GM21576 (cell line): ENCODE measurements at regions not wholly inside any gene's neighbourhood (a gene's known extent, or its start where the extent isn't known, plus 50 kb on each side); places are given as distances from the start of the nearest gene placed in this dataset.
A peak's percentile ranks its signal among the peaks of the same experiment; 100 is the strongest.

ENCODE experiments used
- ATAC-seq: cut with Tn5 transposase; IDR thresholded peaks from one replicate; pipeline ENCODE4 v1.9.1; 2021; ENCODE audit warnings: mild to moderate bottlenecking, moderate library complexity; ENCODE audit not compliant: unreplicated experiment

DNA sequence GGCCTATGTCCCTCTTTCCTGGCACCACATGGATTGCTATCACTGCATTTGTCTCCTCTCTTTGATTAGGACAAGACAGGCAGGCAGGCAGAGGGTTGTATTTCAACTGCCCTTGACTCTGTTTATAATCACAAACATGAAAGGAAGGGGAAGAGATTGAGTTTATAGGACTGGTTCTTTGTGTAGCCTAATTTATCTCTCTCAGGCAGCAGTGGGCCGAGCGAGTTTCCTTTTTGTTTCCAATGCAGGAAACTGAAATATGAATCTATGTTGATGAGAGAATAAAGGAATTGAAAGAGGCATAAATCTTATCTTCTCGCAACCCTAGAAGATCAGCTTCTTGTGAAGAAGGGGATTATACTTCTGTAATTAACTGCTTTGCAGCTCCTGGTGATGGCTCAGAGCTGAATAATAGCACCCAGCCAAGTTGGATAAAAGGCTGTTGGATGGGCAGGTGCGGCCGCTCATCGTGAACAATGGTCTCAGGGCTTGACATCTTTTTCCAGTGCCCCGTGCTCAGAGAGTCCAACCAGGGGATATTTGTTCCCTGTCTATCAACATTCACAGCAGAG, 80.6 kb upstream of the SYT13 start:
- ATAC-seq, result no peak

DNA sequence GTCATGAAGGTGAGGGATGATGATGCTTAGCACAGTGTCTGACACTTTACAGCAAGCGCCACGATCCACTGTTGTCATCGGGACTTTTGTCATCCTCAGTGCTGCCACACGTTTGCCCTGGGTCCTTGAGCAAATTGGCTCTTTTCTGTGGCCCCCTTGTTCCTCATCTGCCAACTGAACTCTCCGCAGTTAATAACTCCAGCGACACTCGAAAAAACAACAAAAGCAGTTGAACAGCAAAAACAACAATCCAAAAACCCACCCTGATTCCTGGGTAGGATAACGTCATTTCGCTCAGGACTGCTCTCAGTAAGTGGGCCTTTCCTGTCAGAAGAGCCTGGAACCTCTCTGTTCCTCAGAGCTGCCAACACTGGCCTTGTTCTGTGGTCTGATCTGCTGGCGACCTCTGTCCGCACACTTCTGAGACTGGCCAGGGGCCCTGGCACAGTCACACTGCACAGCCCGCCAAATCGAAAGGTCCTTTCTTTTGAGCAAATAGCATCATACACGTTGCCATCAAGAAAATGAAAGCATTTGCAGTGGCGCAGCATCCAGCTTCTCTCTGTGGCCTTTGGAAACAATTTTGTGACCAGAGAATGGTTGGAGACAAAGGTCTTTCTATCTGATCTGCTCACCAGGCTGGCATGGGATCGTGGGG, 79.9 kb upstream of the SYT13 start:
- no peak for ATAC-seq

DNA sequence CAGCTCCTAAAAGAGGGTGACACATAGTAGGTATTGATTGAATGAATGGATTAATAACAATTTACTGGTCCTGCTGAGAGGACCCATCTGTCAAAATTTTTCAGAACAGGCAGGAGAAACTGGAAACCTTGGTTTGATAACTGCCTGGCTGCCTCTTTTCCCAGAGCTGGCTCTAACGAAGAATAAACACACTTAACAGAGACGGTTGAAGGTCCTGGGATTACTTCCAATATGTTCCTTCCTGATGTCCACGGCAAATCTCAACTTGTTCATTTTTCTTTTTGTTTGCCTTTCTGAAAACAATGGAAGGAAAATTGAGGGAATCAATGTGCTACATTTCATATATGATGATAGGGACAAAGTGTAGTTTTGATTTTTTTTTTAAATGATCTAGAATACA, 76.5 kb upstream of the SYT13 start:
- ATAC-seq, result no peak

DNA sequence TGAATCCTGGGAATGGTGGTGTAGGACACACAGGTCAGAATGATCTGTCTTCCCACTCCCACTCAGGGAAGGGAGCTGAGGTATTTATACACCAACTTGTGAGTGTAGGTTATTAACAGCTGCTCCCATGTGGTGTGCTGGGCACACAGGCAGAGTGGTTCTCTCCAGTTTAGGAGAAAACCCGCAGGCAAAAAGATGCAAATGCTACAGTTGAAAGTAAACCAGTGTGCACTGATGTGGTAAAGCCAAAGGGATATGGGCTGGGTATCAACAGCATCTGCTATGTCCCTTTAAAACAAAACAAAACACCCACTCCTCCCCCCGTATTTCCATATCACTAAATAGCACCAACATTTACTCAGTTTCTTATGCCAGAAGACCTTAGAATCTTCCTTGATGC, 75.4 kb upstream of the SYT13 start:
- no peak for ATAC-seq

DNA sequence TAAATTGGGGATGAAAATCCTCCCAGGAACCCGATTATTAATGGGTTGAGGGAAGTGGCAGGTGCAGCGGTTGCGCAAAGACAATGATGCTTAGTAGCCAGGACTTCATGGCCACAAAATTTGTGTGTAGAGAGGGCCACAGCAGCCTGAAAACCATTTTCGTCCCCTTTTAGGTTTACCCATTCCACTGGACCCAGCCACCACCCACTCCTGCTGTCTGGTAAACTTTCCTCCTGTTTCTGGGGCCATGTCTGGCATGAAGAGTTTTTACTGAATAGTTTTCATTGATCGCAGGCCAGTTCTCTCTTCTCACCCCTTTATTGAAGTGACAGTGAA, 69.5 kb upstream of the SYT13 start:
- no peak for ATAC-seq

DNA sequence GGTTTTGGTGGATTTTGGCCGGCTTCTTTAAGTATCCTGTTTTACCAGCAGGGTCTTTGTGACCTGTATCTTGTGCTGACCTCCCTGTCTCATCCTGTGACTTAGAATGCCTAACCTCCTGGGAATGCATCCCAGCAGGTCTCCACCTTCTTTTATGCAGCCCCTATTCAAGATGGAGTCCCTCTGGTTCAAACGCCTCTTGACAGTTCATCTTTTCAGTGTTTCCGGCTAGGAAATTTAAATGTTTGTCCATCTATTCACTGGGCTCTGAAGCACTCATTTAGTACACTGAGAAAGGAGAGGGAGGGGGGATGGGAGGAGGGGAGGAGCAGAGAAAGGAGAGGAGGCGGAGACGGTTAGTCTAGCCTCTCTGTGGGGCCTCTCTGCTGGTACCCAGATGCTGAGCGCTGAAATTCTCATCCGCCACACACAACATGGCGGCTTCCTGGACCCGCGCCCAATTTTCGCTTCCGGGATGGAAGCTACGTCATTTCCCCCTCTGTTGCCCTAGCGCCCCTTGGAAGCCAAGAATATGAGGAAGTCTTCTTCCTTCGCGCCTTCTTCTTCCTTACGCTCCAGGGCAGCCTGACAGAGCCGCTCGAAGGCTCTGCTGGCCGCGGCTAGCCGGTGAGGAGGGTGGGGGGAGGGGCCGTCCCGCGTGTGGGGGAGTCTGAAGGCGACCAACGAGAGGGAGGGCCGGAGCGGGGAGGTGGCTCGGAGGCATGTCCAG, 69.0 kb upstream of the SYT13 start:
- ATAC-seq, result peak; percentile 98

DNA sequence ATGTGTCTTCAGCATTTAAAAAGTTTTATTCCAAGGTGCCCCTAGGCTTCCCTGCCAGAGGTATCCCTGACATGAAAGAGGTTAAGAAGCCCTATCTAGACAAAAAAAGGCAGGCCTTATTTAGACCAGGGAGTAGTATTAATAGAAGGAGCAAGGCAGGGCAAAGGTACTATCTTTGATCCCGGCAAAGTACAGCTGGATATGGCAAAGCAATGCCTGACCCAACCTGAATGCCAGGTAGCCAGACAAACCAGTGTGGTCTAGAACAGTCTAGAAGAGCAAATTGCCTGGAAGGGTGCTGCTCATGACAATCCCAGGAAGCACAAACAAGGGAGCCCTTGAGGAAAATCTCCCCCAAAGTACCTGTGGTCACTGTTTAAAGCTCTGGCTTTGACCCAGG, 62.6 kb upstream of the SYT13 start:
- no peak for ATAC-seq

DNA sequence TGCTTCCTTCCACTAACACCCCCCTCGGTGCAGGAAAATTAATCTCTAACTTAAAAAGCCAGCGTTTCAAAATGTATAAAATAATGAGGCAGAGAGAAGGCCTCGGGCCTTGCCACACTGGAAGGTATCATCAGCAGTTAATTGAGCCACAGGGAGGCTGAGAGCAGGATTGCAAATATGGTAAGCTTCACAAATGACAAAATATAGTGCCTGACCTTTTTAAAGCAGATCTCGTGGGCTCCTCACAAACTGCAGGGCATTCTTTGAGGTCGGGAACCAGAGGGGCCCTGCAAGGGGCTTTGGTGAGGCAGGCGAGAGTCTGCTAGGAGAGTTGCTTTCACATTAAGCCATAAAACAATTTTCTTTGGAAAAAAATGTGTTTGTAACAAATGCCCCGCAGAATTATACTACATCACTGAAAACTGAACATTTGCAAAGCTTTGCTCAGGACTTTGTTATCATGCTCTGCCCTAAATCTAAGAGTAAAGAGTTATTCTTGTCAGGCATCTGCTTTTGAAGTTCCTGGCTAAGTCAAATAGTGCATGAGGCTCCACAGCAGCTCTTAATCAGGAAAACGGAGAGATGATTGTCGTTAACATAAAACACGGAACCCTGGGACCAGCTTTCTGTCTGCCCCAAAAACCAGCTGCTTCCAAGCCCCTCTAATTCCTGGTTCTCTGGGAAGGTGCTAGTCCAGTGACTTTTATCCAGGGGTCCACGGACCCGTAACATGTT, 61.4 kb upstream of the SYT13 start:
- no peak for ATAC-seq

DNA sequence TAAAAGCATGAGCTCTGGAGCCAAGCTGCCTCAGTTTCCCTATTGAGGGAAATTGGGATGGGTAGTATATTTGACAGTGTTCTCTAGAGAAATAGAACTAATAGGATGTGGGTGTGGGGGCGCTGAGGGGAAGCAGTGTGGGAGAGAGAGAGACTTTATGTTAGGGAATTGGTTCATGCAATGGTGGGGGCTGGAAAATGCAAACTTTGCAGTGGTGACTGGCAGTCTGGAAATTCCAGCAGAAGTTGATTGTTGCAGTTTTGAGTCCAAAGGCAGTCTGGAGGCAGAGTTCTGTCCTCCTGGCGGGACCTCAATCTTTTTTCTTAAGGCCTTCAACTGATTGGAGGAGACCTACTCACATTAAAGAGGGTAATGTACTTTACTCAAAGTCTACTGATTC, 59.4 kb upstream of the SYT13 start:
- no peak for ATAC-seq

DNA sequence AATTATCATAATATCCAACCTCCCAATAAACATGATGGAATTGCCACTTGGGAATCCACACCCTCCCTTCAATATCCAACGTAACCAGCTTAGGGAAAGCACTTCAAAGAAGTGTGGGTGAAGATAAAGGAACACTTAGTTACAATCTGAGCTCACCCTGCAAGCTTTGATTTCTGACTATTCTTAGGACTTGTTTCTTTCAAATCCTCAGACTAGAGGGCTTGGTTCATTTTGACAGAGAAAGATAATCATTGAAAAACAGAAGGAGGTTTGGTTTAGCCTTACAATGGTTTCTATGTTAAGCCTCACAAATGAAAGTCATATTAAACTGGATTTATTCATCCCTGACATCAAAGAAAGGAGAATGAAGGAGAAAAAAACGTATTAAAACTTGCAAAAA, 57.9 kb upstream of the SYT13 start:
- ATAC-seq, result no peak

DNA sequence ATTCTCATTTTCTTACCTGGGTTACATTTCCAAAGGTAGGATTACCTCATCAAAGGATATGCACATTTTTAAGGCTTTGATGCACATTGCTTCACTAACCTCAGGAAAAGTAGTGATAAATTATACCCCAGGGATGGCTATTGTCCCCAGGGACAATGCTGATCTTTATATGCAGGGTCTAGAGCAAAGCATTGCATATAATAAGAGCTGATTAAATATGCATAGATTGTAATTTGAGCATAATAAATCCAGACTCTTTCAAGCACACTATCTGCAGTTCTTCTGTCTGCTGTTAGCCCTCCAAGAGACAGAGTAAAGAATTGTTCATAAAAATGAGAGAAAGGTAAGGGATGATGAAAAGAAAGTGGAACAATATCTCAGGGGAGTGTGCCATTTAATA, 57.3 kb upstream of the SYT13 start:
- ATAC-seq, result no peak

DNA sequence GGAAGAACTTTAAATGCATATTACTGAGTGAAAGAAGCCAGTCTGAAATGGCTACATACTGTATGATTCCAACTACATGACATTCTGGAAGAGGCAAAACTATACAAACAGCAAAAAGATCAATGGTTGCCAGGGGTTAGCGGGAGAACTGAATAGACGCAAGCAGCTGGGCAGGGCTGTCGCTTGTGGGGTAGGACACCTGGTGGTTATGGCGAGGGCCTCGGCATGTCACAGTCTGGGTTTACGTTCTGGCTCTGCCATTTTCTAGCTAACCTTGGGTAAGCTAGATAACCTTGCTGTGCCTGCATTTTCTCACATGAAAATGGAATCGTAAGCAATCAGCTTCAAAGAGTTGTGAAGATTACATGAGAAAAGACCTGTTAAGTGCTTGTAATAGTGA, 55.2 kb upstream of the SYT13 start:
- no peak for ATAC-seq

DNA sequence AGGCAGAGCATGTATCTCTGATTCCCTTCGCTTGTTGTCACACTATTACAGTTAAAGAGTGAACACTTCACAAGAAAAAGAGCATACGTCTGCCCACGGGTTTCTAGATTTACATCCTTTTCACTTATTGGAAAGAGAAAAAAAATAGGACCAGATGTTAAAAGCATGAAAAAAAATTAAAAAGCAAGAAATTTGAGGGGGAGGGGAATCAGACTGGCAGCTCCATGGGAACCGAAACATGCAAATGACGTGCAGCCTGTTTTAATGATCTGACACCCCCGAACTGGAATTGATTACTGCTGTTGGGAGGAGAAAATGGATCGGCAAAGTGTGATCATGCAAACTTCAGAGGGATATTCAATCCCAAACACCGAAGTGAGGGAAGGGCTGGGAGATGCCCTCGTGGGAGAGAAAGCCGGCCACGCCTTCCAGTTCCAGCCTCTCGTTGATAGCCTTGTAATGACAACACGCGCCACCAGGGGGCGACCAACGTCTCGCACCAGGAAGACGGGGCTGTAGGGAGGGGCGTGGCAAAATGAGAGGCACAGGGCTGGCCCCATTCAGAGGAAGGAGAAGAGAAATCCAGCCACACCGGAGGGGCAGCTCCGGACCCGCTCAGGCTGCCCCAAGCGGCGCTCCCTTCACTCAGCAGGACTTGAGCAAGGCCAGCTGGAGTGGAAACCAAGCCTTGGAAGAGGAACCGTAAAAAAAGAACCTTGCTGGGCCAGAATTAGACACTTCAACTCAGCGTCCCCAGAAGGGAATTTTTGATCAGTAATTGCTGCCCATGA, 53.8 kb upstream of the SYT13 start:
- ATAC-seq, result peak; percentile 96

DNA sequence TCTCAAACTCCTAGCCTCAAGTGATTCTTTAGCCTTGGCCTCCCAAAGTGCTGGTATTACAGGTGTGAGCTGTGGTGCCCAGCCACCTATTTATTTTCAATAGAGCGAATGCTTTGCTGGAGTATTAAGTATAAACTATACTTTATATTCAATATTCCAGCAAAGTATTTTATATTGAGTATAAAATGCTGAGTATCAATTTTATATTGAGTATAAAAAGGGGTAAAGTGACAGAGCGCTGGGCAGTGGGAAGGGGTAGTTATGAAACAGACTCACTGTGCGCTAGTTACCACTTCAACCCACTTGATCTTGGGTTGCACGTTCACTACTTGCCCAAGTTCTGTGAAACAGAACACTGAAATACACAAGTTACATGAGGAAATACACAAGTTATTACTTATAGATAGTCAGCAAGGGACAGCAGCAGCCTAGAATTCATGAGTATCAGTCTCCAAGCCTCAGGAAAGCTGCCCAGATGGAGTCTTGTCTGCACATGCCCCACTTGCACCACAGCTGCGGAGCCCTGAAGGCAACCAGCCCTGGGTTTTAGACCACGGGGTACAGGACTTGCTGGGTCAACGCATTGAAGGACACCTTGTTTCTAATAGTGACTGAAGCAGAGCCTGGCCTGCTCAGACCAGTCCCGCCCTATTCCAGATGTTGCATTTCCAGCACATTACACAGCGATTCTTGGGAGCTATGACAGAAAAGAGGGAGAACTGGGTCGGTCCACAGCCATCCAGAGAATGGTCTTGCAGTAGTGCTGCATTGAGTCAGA, 51.6 kb upstream of the SYT13 start:
- ATAC-seq, result no peak

DNA sequence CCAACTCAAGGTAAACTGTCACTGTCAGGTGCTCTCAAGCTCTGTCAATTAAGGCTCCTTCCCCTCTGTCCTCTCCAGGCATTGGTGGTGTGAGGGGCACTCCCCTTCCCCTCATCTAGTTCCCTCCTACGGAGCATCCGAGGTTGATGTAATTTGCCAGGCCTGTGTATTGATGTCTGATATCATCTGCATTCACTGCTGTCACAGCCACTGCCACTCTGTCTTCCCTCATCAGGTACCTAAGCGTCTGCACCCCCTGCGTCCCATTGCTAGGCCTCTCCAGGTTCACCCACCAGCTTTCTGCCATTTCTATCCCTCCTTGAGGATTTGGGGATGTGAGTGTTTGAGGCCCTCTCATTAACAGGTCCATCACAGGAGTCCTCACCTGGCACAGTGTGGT, 50.0 kb upstream of the SYT13 start:
- ATAC-seq, result no peak
